HepG2 (cell line): ENCODE measurements at regions not wholly inside any gene's neighbourhood (a gene's known extent, or its start where the extent isn't known, plus 50 kb on each side); places are given as distances from the start of the nearest gene placed in this dataset.

ENCODE experiments used
- ATAC-seq: fragments of 200-7000 bp; cut with Tn5 transposase; 3 replicates; pipeline ENCODE4 v1.9.1; 2020; ENCODE audit warnings: mild to moderate bottlenecking, moderate library complexity
- BruUV-seq: library from RNA; stranded (reverse); fragments of 400-500 nt; replicated peaks from 2 replicates; lab custom pipeline; 2021; lab: Mats Ljungman, UMichigan
- CTCF ChIA-PET: fragments of 300-600 bp; formaldehyde crosslinking; extraction: SDS; loops from one replicate; lab custom pipeline; 2021; ENCODE audit warnings: low total read pairs, inconsistent platforms, low intra/inter-chr PET ratio; lab: Yijun Ruan, JAX
- POLR2A ChIA-PET: fragments of 350-600 bp; sonication (Branson Sonifier 250); formaldehyde crosslinking; loops from one replicate; lab custom pipeline; 2020; ENCODE audit warnings: antibody characterized with exemption, inconsistent platforms; lab: Yijun Ruan, JAX
- DNase-seq: peaks from one replicate; pipeline ENCODE4 v3.0.0-alpha.2; 2015; ENCODE audit warnings: low spot score
- FAIRE-seq: peaks from 3 replicates; lab custom pipeline; 2011; peaks lifted over from hg19 to GRCh38; lab: Jason Lieb, UNC
- H2AFZ ChIP-seq: one replicate; pipeline ENCODE4 v1.6.1; 2011; ENCODE audit warnings: low read length, inconsistent platforms
- H3K27ac ChIP-seq: fragments of 300-600 bp; 3 replicates; pipeline ENCODE4 v1.8.0; 2011; ENCODE audit warnings: mixed run types, mild to moderate bottlenecking, mixed read lengths, low read length, inconsistent platforms; ENCODE audit not compliant: insufficient read depth; ENCODE audit errors: extremely low read length
- H3K27me3 ChIP-seq, 2 experiments: fragments of 200-600 bp in 1 of 2; 2 replicates in 1 of 2; 3 replicates in 1 of 2; pipeline versions ENCODE4 v1.6.0 to v1.8.0; 2011; ENCODE audit warnings: low read length in 2 of 2, mild to moderate bottlenecking in 2 of 2, moderate library complexity in 2 of 2, inconsistent platforms in 1 of 2; ENCODE audit not compliant: insufficient read depth in 2 of 2, control insufficient read depth in 1 of 2
- H3K36me3 ChIP-seq, 2 experiments: fragments of 200-600 bp in 1 of 2; replicated peaks in 1 of 2; 2 replicates in 1 of 2; 3 replicates in 1 of 2; pipeline versions ENCODE4 v1.5.1 to v1.8.0; 2011; ENCODE audit warnings: low read length in 2 of 2, inconsistent platforms in 1 of 2; ENCODE audit not compliant: insufficient read depth in 2 of 2, control insufficient read depth in 1 of 2
- H3K4me1 ChIP-seq: 2 replicates; pipeline ENCODE4 v1.5.1; 2012; ENCODE audit warnings: low read length, inconsistent platforms; ENCODE audit not compliant: insufficient read depth
- H3K4me2 ChIP-seq: 2 replicates; pipeline ENCODE4 v1.6.0; 2011; ENCODE audit warnings: low read depth, low read length, inconsistent platforms
- H3K4me3 ChIP-seq, 3 experiments: fragments of 200-600 bp in 1 of 3; sonication (generic), shearing (Covaris generic) in 1 of 3; replicated peaks in 1 of 3; 2 replicates each; pipeline ENCODE4 v1.5.1; 2011 to 2016; ENCODE audit warnings: low read length in 3 of 3, inconsistent platforms in 2 of 3, low read depth in 2 of 3, mild to moderate bottlenecking in 2 of 3, control low read depth in 1 of 3, mixed read lengths in 1 of 3; ENCODE audit not compliant: insufficient read depth in 1 of 3
- H3K79me2 ChIP-seq: one replicate; pipeline ENCODE4 v1.6.1; 2011; ENCODE audit warnings: low read length, inconsistent platforms; ENCODE audit not compliant: insufficient read depth
- H3K9ac ChIP-seq: 2 replicates; pipeline ENCODE4 v1.6.0; 2011; ENCODE audit warnings: mild to moderate bottlenecking, low read depth, low read length, inconsistent platforms; ENCODE audit not compliant: insufficient read depth
- H3K9me3 ChIP-seq: 2 replicates; pipeline ENCODE4 v1.5.1; 2012; ENCODE audit warnings: mild to moderate bottlenecking, low read length
- H4K20me1 ChIP-seq: 2 replicates; pipeline ENCODE4 v1.6.0; 2011; ENCODE audit warnings: inconsistent platforms, mild to moderate bottlenecking, low read length, moderate library complexity; ENCODE audit not compliant: insufficient read depth
- CC2D1A ChIP-seq: sonication (generic); formaldehyde crosslinking; IDR thresholded peaks from 2 replicates; pipeline ENCODE4 v1.8.1; 2023; ENCODE audit warnings: mild to moderate bottlenecking, missing genetic modification reagents
- DNMT1 ChIP-seq: sonication (generic); formaldehyde crosslinking; IDR thresholded peaks from 2 replicates; pipeline ENCODE4 v1.5.1; 2020; ENCODE audit warnings: mild to moderate bottlenecking, missing genetic modification reagents
- GABPB1 ChIP-seq: IDR thresholded peaks from 2 replicates; pipeline ENCODE4 v1.6.1; 2016; ENCODE audit warnings: mild to moderate bottlenecking, missing genetic modification reagents, moderate library complexity, missing compliant biosample characterization
- NFAT5 ChIP-seq: sonication (generic); formaldehyde crosslinking; IDR thresholded peaks from 2 replicates; pipeline ENCODE4 v1.4.0; 2020; ENCODE audit warnings: missing genetic modification reagents
- ZNF563 ChIP-seq: sonication (generic); formaldehyde crosslinking; IDR thresholded peaks from 2 replicates; pipeline ENCODE4 v1.8.0; 2022; ENCODE audit warnings: mild to moderate bottlenecking, moderate library complexity, missing genetic modification reagents
- ZSCAN30 ChIP-seq: sonication (generic); formaldehyde crosslinking; IDR thresholded peaks from 2 replicates; pipeline ENCODE4 v1.5.0; 2020; ENCODE audit warnings: mild to moderate bottlenecking, missing genetic modification reagents
- WGBS: methylation state at CpG from one replicate; pipeline ENCODE4 v1.1.6; 2017; ENCODE audit warnings: low lambda C conversion rate; 5-methylcytosine and 5-hydroxymethylcytosine counted together
- in situ Hi-C: cut with HindIII; loops from 2 replicates; pipeline ENCODE4 v1.10.0; 2017; ENCODE audit warnings: low pct_unique_long_range_greater_than_20kb; ENCODE audit not compliant: extremely low pct_ligation_motif_present
- intact Hi-C: fragments of 100-400 bp; cut with micrococcal nuclease; formaldehyde crosslinking; loops from one replicate; pipeline ENCODE4 v1.10.0; 2022; ENCODE audit not compliant: unreplicated experiment
- TF ChIP-seq, protein P1 (sequence below), 2 experiments: sonication (generic) in 1 of 2; formaldehyde crosslinking in 1 of 2; IDR thresholded peaks; 2 replicates each; pipeline versions ENCODE4 v1.6.1 to v1.9.0; 2014 to 2022; ENCODE audit warnings: antibody characterized with exemption in 1 of 2, borderline replicate concordance in 1 of 2, inconsistent platforms in 1 of 2, low read depth in 1 of 2, missing genetic modification reagents in 1 of 2

GRCh38 chr5:67289763-67290521, 93.3 kb upstream of the CD180 start (continued):
- TF ChIP-seq, protein P1, sequence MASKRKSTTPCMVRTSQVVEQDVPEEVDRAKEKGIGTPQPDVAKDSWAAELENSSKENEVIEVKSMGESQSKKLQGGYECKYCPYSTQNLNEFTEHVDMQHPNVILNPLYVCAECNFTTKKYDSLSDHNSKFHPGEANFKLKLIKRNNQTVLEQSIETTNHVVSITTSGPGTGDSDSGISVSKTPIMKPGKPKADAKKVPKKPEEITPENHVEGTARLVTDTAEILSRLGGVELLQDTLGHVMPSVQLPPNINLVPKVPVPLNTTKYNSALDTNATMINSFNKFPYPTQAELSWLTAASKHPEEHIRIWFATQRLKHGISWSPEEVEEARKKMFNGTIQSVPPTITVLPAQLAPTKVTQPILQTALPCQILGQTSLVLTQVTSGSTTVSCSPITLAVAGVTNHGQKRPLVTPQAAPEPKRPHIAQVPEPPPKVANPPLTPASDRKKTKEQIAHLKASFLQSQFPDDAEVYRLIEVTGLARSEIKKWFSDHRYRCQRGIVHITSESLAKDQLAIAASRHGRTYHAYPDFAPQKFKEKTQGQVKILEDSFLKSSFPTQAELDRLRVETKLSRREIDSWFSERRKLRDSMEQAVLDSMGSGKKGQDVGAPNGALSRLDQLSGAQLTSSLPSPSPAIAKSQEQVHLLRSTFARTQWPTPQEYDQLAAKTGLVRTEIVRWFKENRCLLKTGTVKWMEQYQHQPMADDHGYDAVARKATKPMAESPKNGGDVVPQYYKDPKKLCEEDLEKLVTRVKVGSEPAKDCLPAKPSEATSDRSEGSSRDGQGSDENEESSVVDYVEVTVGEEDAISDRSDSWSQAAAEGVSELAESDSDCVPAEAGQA (IDR thresholded peaks at IDR 0.05; ENCODE audit: low read depth): no peak
- TF ChIP-seq, protein P1 (CRISPR knock-in tag; IDR thresholded peaks at IDR 0.05; ENCODE audit: borderline replicate concordance): no peak
- no peak for TF ChIP-seq ZSCAN30 (CRISPR knock-in tag)

DNA sequence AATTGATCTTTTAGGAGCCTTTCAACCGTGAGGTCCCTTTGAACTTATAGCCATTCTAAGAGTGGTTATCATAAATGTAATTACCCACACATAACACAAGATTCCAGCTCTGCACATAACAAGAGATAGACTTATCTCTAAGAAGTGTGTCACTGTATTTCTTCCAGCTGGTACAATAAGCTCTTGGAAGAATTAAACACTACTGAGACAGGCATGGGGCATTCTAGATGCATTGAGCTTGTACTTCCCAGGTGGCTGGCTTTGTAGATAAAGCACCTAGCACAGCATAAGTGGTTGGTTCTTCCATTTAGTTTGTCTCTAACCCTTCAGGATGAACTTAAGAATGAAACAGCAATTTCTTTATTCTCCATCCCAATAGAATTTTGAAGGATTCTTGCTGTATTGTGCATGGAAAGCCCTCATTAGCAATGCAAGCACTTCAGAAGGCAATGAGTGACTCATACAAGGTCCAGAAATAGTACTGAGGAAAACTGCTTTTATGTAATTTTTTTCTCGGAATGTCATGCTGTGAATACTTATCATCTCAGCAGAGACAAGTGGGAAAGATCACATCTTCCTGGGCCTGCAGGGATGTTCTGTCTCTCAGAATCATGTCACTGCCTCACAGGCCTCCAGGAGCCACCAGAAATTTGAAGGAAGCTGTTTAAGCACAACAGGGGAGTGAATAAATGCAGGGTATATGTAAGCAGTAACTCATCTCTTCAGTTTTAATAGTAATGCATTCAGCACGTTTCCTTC, 91.1 kb upstream of the CD180 start:
- Histone ChIP-seq H3K79me2 (no peaks in the 10 kb centered on the region), H3K9me3 (no peaks in the 10 kb centered on the region), H3K4me1 (peaks cover 24% of the 10 kb centered on the region), H3K4me2 (no peak overlapping the region), H3K9ac (no peak overlapping the region), H3K27ac (no peak overlapping the region), H2AFZ (no peak overlapping the region), H3K27me3 (no peaks in the 10 kb centered on the region), H3K4me3 (no peak overlapping the region), H4K20me1 (no peaks in the 10 kb centered on the region), H3K36me3 (no peaks in the 10 kb centered on the region)
- ChIA-PET POLR2A (no interaction called here), CTCF (no interaction called here)
- no TSS peak for BruUV-seq
- no peak for FAIRE-seq
- no peak for ATAC-seq
- intact Hi-C loops: no loop called here
- in situ Hi-C loops: no loop called here
- no peak for DNase-seq
- WGBS: 44% methylated on average over 3 of the region's 3 CpGs
- TF ChIP-seq NFAT5 (CRISPR knock-in tag) (no peak), GABPB1 (CRISPR knock-in tag) (no peak), CC2D1A (CRISPR knock-in tag) (no peak), ZNF563 (CRISPR knock-in tag) (no peak), DNMT1 (CRISPR knock-in tag) (no peak)
